NCI-H446 (cell line): ENCODE measurements at regions not wholly inside any gene's neighbourhood (a gene's known extent, or its start where the extent isn't known, plus 50 kb on each side); places are given as distances from the start of the nearest gene placed in this dataset.
A peak's percentile ranks its signal among the peaks of the same experiment; 100 is the strongest.
"Not testable (repeated sequence)": the region's sequence is repeated elsewhere in the genome, so short reads cannot be mapped to it uniquely, and the experiment has no call there.

Source experiments
- DNase-seq, 2 experiments: peaks; one replicate each; lab custom pipeline; 2025; lab: John Stamatoyannopoulos, UW

GRCh38 chr6:125591796-125592195 is 157.6 kb upstream of the HEY2 start:
- DNase-seq, result not testable (repeated sequence)

- DNase-seq, result no peak
Measured at GRCh38 chr6:125593746-125594145, 155.7 kb upstream of the HEY2 start.

GRCh38 chr6:125596020-125596419 is 153.4 kb upstream of the HEY2 start:
- DNase-seq, result peak in 1 of 2 experiments; percentile 5

GRCh38 chr6:125597411-125598253 is 151.8 kb upstream of the HEY2 start:
- DNase-seq, result no peak

- peak in 1 of 2 experiments; percentile 3 for DNase-seq
Measured at GRCh38 chr6:125598422-125598821, 151.0 kb upstream of the HEY2 start.

GRCh38 chr6:125604257-125604656 is 145.2 kb upstream of the HEY2 start:
- no peak for DNase-seq

GRCh38 chr6:125611573-125612344 is 137.7 kb upstream of the HEY2 start:
- no peak for DNase-seq

- no peak for DNase-seq
Measured at GRCh38 chr6:125612345-125612846, 137.0 kb upstream of the HEY2 start.

GRCh38 chr6:125618629-125619028 is 130.8 kb upstream of the HEY2 start:
- no peak for DNase-seq

- DNase-seq, result no peak
Measured at GRCh38 chr6:125623085-125623484, 126.3 kb upstream of the HEY2 start.

- no peak for DNase-seq
Measured at GRCh38 chr6:125631165-125631564, 118.3 kb upstream of the HEY2 start.

- not testable (repeated sequence) for DNase-seq
Measured at GRCh38 chr6:125636011-125636410, 113.4 kb upstream of the HEY2 start.

GRCh38 chr6:125636671-125637070 is 112.8 kb upstream of the HEY2 start:
- DNase-seq, result no peak

GRCh38 chr6:125637207-125637606 is 112.2 kb upstream of the HEY2 start:
- DNase-seq, result no peak

- DNase-seq, result no peak
Measured at GRCh38 chr6:125639466-125640020, 109.9 kb upstream of the HEY2 start.

- DNase-seq, result no peak
Measured at GRCh38 chr6:125640441-125641150, 108.8 kb upstream of the HEY2 start.

GRCh38 chr6:125643967-125644661 is 105.3 kb upstream of the HEY2 start:
- not testable (repeated sequence) for DNase-seq

GRCh38 chr6:125647391-125647790 is 102.0 kb upstream of the HEY2 start:
- no peak for DNase-seq

GRCh38 chr6:125653752-125654151 is 95.7 kb upstream of the HEY2 start:
- DNase-seq, result not testable (repeated sequence)

- no peak for DNase-seq
Measured at GRCh38 chr6:125655511-125655910, 93.9 kb upstream of the HEY2 start.

GRCh38 chr6:125656287-125656870 is 93.1 kb upstream of the HEY2 start:
- DNase-seq, result no peak
